Endothelial cell of umbilical vein (primary cell): ENCODE measurements at regions not wholly inside any gene's neighbourhood (a gene's known extent, or its start where the extent isn't known, plus 50 kb on each side); places are given as distances from the start of the nearest gene placed in this dataset.

Source experiments
- BruUV-seq: library from RNA; stranded (reverse); fragments of 400-500 nt; replicated peaks from 2 replicates; lab custom pipeline; 2021; lab: Mats Ljungman, UMichigan
- CTCF ChIA-PET: fragments of 300-600, 350-600 bp; sonication (Branson Sonifier 250); formaldehyde crosslinking; loops from one replicate; lab custom pipeline; 2021; ENCODE audit warnings: antibody characterized with exemption, inconsistent platforms; lab: Charles Lee
- POLR2A ChIA-PET: fragments of 300-600, 350-600 bp; sonication (Branson Sonifier 250); formaldehyde crosslinking; loops from one replicate; lab custom pipeline; 2021; ENCODE audit warnings: antibody characterized with exemption, inconsistent platforms; lab: Charles Lee
- DNase-seq: peaks from one replicate; pipeline ENCODE4 v3.0.0-alpha.2; 2011; ENCODE audit warnings: low read depth, low spot score
- FAIRE-seq: peaks from 2 replicates; lab custom pipeline; 2011; peaks lifted over from hg19 to GRCh38; lab: Jason Lieb, UNC
- H2AFZ ChIP-seq: 2 replicates; pipeline ENCODE4 v1.6.0; 2012; ENCODE audit warnings: low read depth, low read length, control low read depth, inconsistent platforms
- H3K27ac ChIP-seq: 2 replicates; pipeline ENCODE4 v1.5.1; 2011; ENCODE audit warnings: low read depth, mild to moderate bottlenecking, control low read depth, low read length, moderate library complexity; ENCODE audit not compliant: insufficient read depth
- H3K27me3 ChIP-seq, 2 experiments: 2 replicates each; pipeline versions ENCODE4 v1.6.0 to v1.6.1; 2011; ENCODE audit warnings: low read length in 2 of 2, mixed read lengths in 1 of 2; ENCODE audit not compliant: control insufficient read depth in 2 of 2, insufficient read depth in 2 of 2
- H3K36me3 ChIP-seq, 2 experiments: 2 replicates in 1 of 2; 3 replicates in 1 of 2; pipeline ENCODE4 v1.5.1; 2011; ENCODE audit warnings: low read length in 2 of 2, mild to moderate bottlenecking in 1 of 2, moderate library complexity in 1 of 2; ENCODE audit not compliant: control insufficient read depth in 2 of 2, insufficient read depth in 2 of 2; ENCODE audit errors: extremely low read depth in 1 of 2
- H3K4me1 ChIP-seq: 3 replicates; pipeline ENCODE4 v1.5.1; 2011; ENCODE audit warnings: mild to moderate bottlenecking, low read length; ENCODE audit not compliant: control insufficient read depth, insufficient read depth; ENCODE audit errors: extremely low read depth
- H3K4me2 ChIP-seq: 2 replicates; pipeline ENCODE4 v1.6.1; 2011; ENCODE audit warnings: low read length, control low read depth, mixed read lengths; ENCODE audit not compliant: insufficient read depth
- H3K4me3 ChIP-seq, 3 experiments: fragments of 200-600 bp in 1 of 3; sonication (generic), shearing (Covaris generic) in 1 of 3; replicated peaks in 1 of 3; 2 replicates each; pipeline ENCODE4 v1.5.1; 2011 to 2016; ENCODE audit warnings: control low read depth in 3 of 3, low read length in 3 of 3, mild to moderate bottlenecking in 2 of 3, inconsistent platforms in 1 of 3, low read depth in 1 of 3, moderate library complexity in 1 of 3; ENCODE audit not compliant: insufficient read depth in 1 of 3
- H3K79me2 ChIP-seq: 2 replicates; pipeline ENCODE4 v1.6.0; 2012; ENCODE audit warnings: low read length, inconsistent platforms; ENCODE audit not compliant: control insufficient read depth, insufficient read depth
- H3K9ac ChIP-seq: replicated peaks from 2 replicates; pipeline ENCODE3; 2011; ENCODE audit warnings: low read length, control low read depth; ENCODE audit not compliant: insufficient read depth; ENCODE audit errors: extremely low read depth
- H3K9me1 ChIP-seq: replicated peaks from 3 replicates; pipeline ENCODE4 v1.6.0; 2011; ENCODE audit warnings: mild to moderate bottlenecking, low read length; ENCODE audit not compliant: control insufficient read depth, insufficient read depth; ENCODE audit errors: extremely low read depth
- H3K9me3 ChIP-seq: replicated peaks from 2 replicates; pipeline ENCODE4 v1.5.1; 2012; ENCODE audit warnings: low read length, inconsistent platforms; ENCODE audit not compliant: control insufficient read depth, insufficient read depth
- H4K20me1 ChIP-seq: replicated peaks from 2 replicates; pipeline ENCODE3; 2011; ENCODE audit warnings: mild to moderate bottlenecking, low read length; ENCODE audit not compliant: control insufficient read depth, insufficient read depth; ENCODE audit errors: extremely low read depth
- CTCF ChIP-seq, 2 donors: IDR thresholded peaks; 1 replicate in 1 of 2; 2 replicates in 1 of 2; pipeline ENCODE4 v1.5.1; 2011; ENCODE audit warnings: low read length in 2 of 2, mild to moderate bottlenecking in 2 of 2, moderate library complexity in 2 of 2, control low read depth in 1 of 2, inconsistent platforms in 1 of 2, low read depth in 1 of 2; ENCODE audit not compliant: insufficient read depth in 1 of 2; ENCODE audit errors: extremely low read depth in 1 of 2
- EZH2 ChIP-seq: IDR thresholded peaks from 2 replicates; pipeline ENCODE4 v1.6.1; 2012; ENCODE audit warnings: borderline replicate concordance, low read depth, mild to moderate bottlenecking, moderate library complexity, low read length, inconsistent platforms; ENCODE audit not compliant: severe bottlenecking
- FOS ChIP-seq: IDR thresholded peaks from 2 replicates; pipeline ENCODE4 v1.6.1; 2011; ENCODE audit warnings: mild to moderate bottlenecking, low read length, moderate library complexity, borderline replicate concordance; ENCODE audit not compliant: insufficient read depth
- GATA2 ChIP-seq: IDR thresholded peaks from 2 replicates; pipeline ENCODE4 v1.7.0; 2011; ENCODE audit warnings: low read depth, mild to moderate bottlenecking, moderate library complexity, mixed read lengths, low read length; ENCODE audit not compliant: insufficient read length, insufficient read depth
- JUN ChIP-seq: IDR thresholded peaks from 2 replicates; pipeline ENCODE4 v1.6.1; 2011; ENCODE audit warnings: borderline replicate concordance, low read depth; ENCODE audit not compliant: insufficient read length, insufficient read depth
- MAX ChIP-seq: IDR thresholded peaks from 2 replicates; pipeline ENCODE4 v1.6.1; 2011; ENCODE audit not compliant: insufficient read depth, insufficient read length
- MYC ChIP-seq: IDR thresholded peaks from one replicate; pipeline ENCODE4 v1.6.1; 2011; ENCODE audit warnings: mild to moderate bottlenecking, low read depth, low read length
- POLR2A ChIP-seq: IDR thresholded peaks from 2 replicates; pipeline ENCODE4 v1.6.1; 2012; ENCODE audit warnings: low read depth, mild to moderate bottlenecking, control low read depth, low read length
- POLR2AphosphoS5 ChIP-seq: IDR thresholded peaks from 2 replicates; pipeline ENCODE4 v1.6.1; 2012; ENCODE audit warnings: low read depth, mild to moderate bottlenecking, control low read depth, low read length, moderate library complexity; ENCODE audit not compliant: insufficient read depth
- dilution Hi-C: fragments of 300-500 bp; cut with MboI; formaldehyde crosslinking; loops from one replicate; pipeline ENCODE4 v1.15.0; 2019; ENCODE audit warnings: low sequenced_read_pairs; ENCODE audit not compliant: extremely low pct_ligation_motif_present
- intact Hi-C: fragments of 100-400 bp; cut with micrococcal nuclease; formaldehyde crosslinking; loops from one replicate; pipeline ENCODE4 v1.10.0; 2022

DNA sequence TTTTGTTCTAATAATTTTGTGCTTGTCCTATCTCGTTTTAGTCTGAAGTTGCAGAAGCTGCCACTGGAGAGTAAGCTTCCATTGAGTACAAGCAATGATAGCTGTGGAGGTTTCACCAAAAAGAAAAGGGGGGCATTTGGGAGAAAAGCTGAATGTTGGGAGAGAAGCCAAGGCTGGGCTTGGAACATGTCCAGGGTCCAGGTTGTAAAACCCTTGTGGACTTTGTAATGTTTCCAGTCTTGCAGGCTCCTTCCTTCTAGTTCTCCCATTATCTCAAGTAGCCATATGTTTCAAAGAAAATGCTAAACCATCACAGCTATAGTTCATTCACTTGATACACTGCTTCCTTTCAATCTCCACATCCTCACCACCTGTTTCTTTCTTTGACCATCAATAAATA is 880.2 kb downstream of the NLGN4Y start:
- no peaks in the 10 kb centered on the region for H3K4me1 ChIP-seq
- H3K36me3 ChIP-seq = no peaks in the 10 kb centered on the region
- H4K20me1 ChIP-seq = no peaks in the 10 kb centered on the region
- dilution Hi-C loops = no loop called here
- ChIA-PET CTCF (no interaction called here), POLR2A (no interaction called here)
- no peak for TF ChIP-seq POLR2AphosphoS5
- TF ChIP-seq FOS = no peak
- no peak for TF ChIP-seq MYC
- no peak for TF ChIP-seq POLR2A
- no peak for TF ChIP-seq JUN
- TF ChIP-seq GATA2 = no peak
- no peak for TF ChIP-seq EZH2
- no peak for TF ChIP-seq MAX
- no peak for TF ChIP-seq CTCF (IDR thresholded peaks at IDR 0.05; ENCODE audit: extremely low read depth in 1 of 2, insufficient read depth in 1 of 2, low read depth in 1 of 2, low read length in 2 of 2)
- intact Hi-C loops = no loop called here
- BruUV-seq = no TSS peak
- no peak overlapping the region for H3K27ac ChIP-seq
- H3K79me2 ChIP-seq = no peaks in the 10 kb centered on the region
- H2AFZ ChIP-seq = no peak overlapping the region
- no peak overlapping the region for H3K9ac ChIP-seq
- no peak overlapping the region for H3K4me2 ChIP-seq
- DNase-seq = no peak
- no peak for FAIRE-seq
- no peaks in the 10 kb centered on the region for H3K9me3 ChIP-seq
- H3K27me3 ChIP-seq = no peaks in the 10 kb centered on the region
- H3K4me3 ChIP-seq = no peak overlapping the region
- H3K9me1 ChIP-seq = no peaks in the 10 kb centered on the region
